ENCODE measurements at regions not wholly inside any gene's neighbourhood (a gene's known extent, or its start where the extent isn't known, plus 50 kb on each side); places are given as distances from the start of the nearest gene placed in this dataset.

DNA sequence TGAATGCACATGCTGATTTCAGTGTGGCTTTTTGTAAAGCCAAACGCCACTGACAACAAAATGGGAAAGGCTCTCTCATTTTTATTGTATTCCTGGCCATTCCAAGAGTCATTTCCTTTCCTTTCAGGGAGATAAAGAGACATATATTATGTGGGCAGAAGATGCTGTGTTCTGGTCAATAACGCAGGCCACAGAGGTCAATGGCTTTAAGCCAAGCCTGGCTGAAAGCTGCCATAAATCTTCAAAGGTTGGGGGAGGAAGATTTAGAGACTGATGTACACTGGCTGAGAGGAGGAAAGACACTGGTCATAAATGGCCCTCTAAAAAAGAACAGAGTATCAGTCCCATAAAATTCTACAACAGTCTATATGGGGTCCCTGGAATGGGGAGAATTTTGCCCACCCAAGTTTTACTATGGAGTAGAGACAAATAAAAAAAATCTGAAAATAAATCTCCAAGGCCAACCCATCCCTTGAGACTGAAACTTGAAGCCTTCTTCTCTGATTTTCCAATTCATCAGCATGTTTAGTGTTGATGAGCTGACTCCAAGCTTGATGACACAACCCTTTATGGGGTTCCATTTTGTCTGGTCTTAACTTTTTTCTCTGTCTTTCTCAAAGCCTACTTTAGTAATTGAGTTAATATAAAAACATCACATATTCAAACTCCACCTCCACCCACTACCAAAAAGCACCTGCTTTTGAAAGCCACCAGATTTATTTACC is 152.1 kb upstream of the SLC24A2 start:
- Histone ChIP-seq H3K9me3 (no peaks in the 10 kb centered on the region), H3K4me3 (ENCODE audit: low read depth, low read length) (no peak overlapping the region), H3K36me3 (no peaks in the 10 kb centered on the region), H3K27me3 (no peaks in the 10 kb centered on the region; the same call in 1 of the 2 replicates), H3K4me1 (no peaks in the 10 kb centered on the region)
- DNase-seq, result no peak
- TF ChIP-seq, protein P1, sequence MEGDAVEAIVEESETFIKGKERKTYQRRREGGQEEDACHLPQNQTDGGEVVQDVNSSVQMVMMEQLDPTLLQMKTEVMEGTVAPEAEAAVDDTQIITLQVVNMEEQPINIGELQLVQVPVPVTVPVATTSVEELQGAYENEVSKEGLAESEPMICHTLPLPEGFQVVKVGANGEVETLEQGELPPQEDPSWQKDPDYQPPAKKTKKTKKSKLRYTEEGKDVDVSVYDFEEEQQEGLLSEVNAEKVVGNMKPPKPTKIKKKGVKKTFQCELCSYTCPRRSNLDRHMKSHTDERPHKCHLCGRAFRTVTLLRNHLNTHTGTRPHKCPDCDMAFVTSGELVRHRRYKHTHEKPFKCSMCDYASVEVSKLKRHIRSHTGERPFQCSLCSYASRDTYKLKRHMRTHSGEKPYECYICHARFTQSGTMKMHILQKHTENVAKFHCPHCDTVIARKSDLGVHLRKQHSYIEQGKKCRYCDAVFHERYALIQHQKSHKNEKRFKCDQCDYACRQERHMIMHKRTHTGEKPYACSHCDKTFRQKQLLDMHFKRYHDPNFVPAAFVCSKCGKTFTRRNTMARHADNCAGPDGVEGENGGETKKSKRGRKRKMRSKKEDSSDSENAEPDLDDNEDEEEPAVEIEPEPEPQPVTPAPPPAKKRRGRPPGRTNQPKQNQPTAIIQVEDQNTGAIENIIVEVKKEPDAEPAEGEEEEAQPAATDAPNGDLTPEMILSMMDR (IDR thresholded peaks at IDR 0.05; ENCODE audit: low read depth, low read length), result no peak

DNA sequence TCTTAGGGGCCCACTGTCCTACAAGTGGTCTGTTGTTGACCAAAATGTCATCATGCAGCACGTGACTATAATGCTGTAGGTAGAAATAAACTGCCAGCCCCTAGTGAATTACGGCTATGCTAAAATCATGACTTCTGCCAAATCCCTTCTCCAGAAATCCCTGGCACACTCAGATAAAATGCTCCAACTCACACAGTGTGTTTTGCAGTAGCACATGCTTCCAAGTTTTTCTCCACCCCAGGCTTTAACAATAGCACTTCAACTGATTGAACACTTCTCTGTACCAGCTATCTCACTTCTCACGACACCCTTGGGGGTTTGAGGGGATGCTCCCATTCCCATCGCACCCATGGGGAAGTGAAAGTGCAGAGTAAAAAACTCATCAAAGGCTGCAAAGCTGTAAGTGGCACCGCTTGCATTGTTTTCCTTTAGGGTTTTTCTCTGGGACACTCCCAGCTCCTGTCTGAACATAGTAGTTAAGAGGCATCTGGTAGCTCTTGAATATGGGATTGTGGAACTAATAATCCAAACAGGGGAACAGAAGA is 151.0 kb upstream of the SLC24A2 start:
- Histone ChIP-seq H3K4me1 (no peaks in the 10 kb centered on the region), H3K4me3 (ENCODE audit: low read depth, low read length) (no peak overlapping the region), H3K9me3 (no peaks in the 10 kb centered on the region), H3K27me3 (no peaks in the 10 kb centered on the region; the same call in 1 of the 2 replicates), H3K36me3 (no peaks in the 10 kb centered on the region)
- DNase-seq, result no peak
- TF ChIP-seq, protein P1 (IDR thresholded peaks at IDR 0.05; ENCODE audit: low read depth, low read length), result no peak

DNA sequence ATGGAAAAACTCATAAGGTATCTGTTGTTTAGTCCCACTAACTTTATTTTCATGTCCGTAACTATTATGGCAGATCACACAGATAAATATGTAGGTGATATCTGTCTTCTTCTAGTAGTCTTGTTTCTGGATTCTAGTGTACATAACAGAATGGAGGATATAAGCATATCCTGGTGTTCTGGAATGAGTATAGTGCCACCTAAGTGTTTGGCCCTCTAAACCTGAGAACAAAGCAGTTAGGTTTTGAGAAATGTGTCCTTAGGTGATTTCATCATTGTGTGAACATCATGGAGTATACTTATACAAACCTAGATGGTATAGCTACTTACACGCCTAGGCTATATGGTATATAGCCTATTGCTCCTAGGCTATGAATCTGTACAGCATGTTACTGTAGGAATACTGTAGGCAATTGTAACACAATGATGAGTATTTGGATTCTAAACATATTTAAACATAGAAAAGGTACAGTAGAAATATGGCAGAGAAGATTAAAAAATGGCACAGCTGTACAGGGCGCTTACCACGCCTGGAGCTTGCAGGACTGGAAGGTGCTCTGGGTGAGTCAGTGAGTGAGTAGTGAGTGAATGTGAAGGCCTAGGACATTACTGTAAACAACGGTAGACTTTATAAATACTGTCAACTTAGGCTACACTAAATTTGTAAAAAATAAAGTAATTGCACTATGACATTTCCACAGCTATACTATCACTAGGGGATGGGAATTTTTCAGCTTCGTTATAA is 150.3 kb upstream of the SLC24A2 start:
- Histone ChIP-seq H3K4me1 (no peaks in the 10 kb centered on the region), H3K27me3 (no peaks in the 10 kb centered on the region; the same call in 1 of the 2 replicates), H3K9me3 (no peaks in the 10 kb centered on the region), H3K36me3 (no peaks in the 10 kb centered on the region), H3K4me3 (ENCODE audit: low read depth, low read length) (no peak overlapping the region)
- no peak for DNase-seq
- TF ChIP-seq, protein P1 (IDR thresholded peaks at IDR 0.05; ENCODE audit: low read depth, low read length), result no peak

DNA sequence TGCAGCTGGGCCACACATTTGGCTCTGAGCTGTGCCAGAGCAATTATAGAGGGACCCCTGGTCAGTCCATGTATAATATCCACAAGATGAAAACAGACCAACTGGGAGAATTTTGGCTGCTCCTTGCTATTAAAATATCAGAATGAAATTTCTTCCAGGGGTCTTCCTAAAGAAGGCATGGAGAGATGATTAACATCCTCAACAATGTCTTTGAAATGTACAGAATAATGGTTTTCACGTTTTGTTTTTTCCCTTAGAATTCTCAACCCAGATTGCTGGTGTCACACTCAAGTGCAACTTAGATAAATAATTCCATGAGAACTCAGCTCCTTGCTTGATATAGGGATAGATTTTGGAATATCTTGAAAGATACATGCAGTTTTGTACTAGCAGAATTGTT is 148.3 kb upstream of the SLC24A2 start:
- Histone ChIP-seq H3K27me3 (no peaks in the 10 kb centered on the region), H3K4me1 (no peaks in the 10 kb centered on the region), H3K9me3 (no peaks in the 10 kb centered on the region), H3K4me3 (ENCODE audit: low read depth, low read length) (no peak overlapping the region), H3K36me3 (no peaks in the 10 kb centered on the region)
- DNase-seq, result no peak
- TF ChIP-seq, protein P1 (IDR thresholded peaks at IDR 0.05; ENCODE audit: low read depth, low read length), result no peak

DNA sequence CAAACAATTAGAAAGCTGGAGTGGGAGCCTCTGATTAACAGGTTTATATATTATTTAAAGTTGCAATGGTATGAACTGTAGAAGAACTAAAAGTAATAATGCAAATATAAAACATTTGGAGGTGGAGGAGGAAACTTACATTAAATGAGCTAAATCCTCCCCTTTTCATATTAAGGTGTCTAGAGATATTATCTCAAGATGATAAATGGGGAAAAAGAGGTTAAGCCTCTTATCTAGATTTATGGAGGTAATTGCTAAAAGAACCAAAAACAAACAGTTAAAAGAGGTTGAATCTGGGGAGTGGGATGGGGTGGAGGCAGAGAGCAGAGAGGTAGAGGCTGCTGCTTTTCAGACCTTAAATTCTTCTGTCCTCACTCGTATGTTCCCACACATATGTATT is 147.8 kb upstream of the SLC24A2 start:
- TF ChIP-seq, protein P1 (IDR thresholded peaks at IDR 0.05; ENCODE audit: low read depth, low read length), result no peak
- no peak for DNase-seq
- Histone ChIP-seq H3K27me3 (no peaks in the 10 kb centered on the region), H3K4me1 (no peaks in the 10 kb centered on the region), H3K36me3 (no peaks in the 10 kb centered on the region), H3K4me3 (ENCODE audit: low read depth, low read length) (no peak overlapping the region), H3K9me3 (no peaks in the 10 kb centered on the region)

DNA sequence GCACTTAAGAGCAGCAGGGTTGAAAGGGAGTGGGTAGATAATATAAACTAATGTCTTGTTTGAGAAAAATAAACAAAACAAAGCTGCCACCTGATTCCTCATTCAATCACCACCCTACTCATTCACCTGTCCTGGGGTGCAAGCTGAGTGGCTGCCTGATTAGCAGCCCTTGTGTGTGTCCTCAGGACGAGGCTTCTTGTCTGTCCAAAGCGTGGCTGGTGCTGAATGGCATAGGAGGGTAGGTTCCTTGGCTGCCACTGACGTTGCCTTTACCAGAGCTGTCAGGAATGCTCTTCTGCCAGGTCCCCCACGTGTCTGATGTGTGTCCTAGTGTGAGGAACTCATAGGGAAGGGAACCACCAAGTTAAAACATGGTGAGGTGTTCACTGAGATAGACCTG is 146.6 kb upstream of the SLC24A2 start:
- Histone ChIP-seq H3K9me3 (no peaks in the 10 kb centered on the region), H3K36me3 (no peaks in the 10 kb centered on the region), H3K4me1 (no peaks in the 10 kb centered on the region), H3K4me3 (ENCODE audit: low read depth, low read length) (no peak overlapping the region), H3K27me3 (no peaks in the 10 kb centered on the region)
- TF ChIP-seq, protein P1 (IDR thresholded peaks at IDR 0.05; ENCODE audit: low read depth, low read length), result no peak
- no peak for DNase-seq

All from BE2C (cell line).